ENCODE measurements at regions not wholly inside any gene's neighbourhood (a gene's known extent, or its start where the extent isn't known, plus 50 kb on each side); places are given as distances from the start of the nearest gene placed in this dataset.
"Not testable (repeated sequence)": the region's sequence is repeated elsewhere in the genome, so short reads cannot be mapped to it uniquely, and the experiment has no call there.

DNA sequence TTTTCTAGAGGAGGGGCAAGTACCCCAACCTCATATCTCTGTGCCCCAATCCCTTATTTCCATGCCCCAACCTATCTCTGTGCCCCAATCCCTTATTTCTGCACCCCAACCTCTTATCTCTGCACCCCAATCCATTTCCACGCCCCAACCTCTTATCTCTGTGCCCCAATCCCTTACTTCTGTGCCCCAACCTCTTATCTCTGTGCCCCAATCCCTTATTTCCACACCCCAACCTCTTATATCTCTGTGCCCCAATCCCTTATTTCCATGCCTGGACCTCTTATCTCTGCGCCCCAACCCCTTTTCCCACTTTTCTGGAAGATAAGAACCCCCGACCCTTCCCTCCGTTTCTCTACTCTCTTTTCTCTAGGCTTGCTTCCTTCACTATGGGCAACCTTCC, 199.0 kb downstream of the JRKL start:
- DNase-seq (ENCODE audit: extremely low read depth in 1 of 4, low spot score in 3 of 4); H3K4me2 ChIP-seq (ENCODE audit: insufficient read depth, low read length); in situ Hi-C loops (cut with MboI); H2AFZ ChIP-seq (ENCODE audit: low read depth, low read length); H3K79me2 ChIP-seq (ENCODE audit: control insufficient read depth, insufficient read depth, low read length); H4K20me1 ChIP-seq (replicated peaks; ENCODE audit: control insufficient read depth, insufficient read depth, low read length); H3K9me1 ChIP-seq (ENCODE audit: control insufficient read depth, insufficient read depth, low read length); H3K4me3 ChIP-seq; H3K27ac ChIP-seq (ENCODE audit: extremely low read depth, low read depth, low read length); CTCF ChIA-PET (ENCODE audit: low intra/inter-chr PET ratio); H3K9ac ChIP-seq (ENCODE audit: insufficient read depth in 1 of 2, low read depth in 2 of 2, low read length in 2 of 2); H3K4me1 ChIP-seq (replicated peaks in 1 of 2; ENCODE audit: control insufficient read depth in 2 of 2, insufficient read depth in 2 of 2, low read length in 2 of 2); H3K27me3 ChIP-seq (ENCODE audit: control insufficient read depth in 2 of 2, insufficient read depth in 2 of 2, low read length in 2 of 2); H3K36me3 ChIP-seq (ENCODE audit: control insufficient read depth, insufficient read depth, low read length); BruUV-seq (replicated peaks); POLR2A ChIA-PET; ATAC-seq; FAIRE-seq; H3K9me3 ChIP-seq (replicated peaks; ENCODE audit: control insufficient read depth, insufficient read depth, low read depth, low read length); intact Hi-C loops (cut with micrococcal nuclease): not testable (repeated sequence)
- TF ChIP-seq NCOR1 (IDR thresholded peaks at IDR 0.05) = peak; percentile 36; the same call in 1 of the 2 replicates
- peak; percentile 75 for TF ChIP-seq CBFA2T3 (IDR thresholded peaks at IDR 0.05)
- TF ChIP-seq CBFA2T2 (conservative IDR thresholded peaks at IDR 0.05) = peak; percentile 59
- TF ChIP-seq ARID1B (IDR thresholded peaks at IDR 0.05) = peak; percentile 36; the same call in 1 of the 2 replicates
- TF ChIP-seq TAL1 (IDR thresholded peaks at IDR 0.05) = peak; percentile 50; the same call in 1 of the 2 replicates
- peak; percentile 38 to 54; a peak in 2 of 4 replicates for TF ChIP-seq TRIM24 (IDR thresholded peaks at IDR 0.05)
- TF ChIP-seq TCF3 (CRISPR knock-in tag; IDR thresholded peaks at IDR 0.05) = 0 out of 2 replicates have a peak, but pooled peaks have one; percentile 9
- 19% methylated on average over 4 of the region's 4 CpGs for WGBS (ENCODE audit: insufficient coverage, low coverage, missing lambda C conversion rate)

DNA sequence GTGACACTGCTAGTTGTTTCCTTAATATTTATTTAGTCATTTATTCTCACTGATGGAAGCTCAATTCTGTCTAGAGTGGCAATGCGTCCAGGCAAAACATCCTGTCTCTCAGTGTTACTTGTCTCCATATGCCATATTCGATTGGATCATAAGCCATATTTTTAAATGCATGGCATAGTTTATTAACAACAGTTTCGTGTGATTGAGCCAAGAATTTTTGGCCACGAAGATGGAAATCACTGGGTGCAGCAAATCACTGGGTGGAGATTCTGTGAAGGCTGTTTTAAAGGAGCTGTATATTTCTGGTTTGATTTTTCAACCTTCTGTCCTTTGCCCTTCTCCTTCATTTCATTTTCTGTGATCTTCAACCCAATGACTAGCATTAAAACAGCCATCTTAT, 205.2 kb downstream of the JRKL start:
- Histone ChIP-seq H3K36me3 (ENCODE audit: control insufficient read depth, insufficient read depth, low read length) (no peaks in the 10 kb centered on the region), H3K9ac (ENCODE audit: insufficient read depth in 1 of 2, low read depth in 2 of 2, low read length in 2 of 2) (no peak overlapping the region), H3K9me3 (replicated peaks; ENCODE audit: control insufficient read depth, insufficient read depth, low read depth, low read length) (no peaks in the 10 kb centered on the region), H3K4me3 (no peak overlapping the region), H2AFZ (ENCODE audit: low read depth, low read length) (no peak overlapping the region), H3K4me2 (ENCODE audit: insufficient read depth, low read length) (no peak overlapping the region), H3K9me1 (ENCODE audit: control insufficient read depth, insufficient read depth, low read length) (no peaks in the 10 kb centered on the region), H3K27ac (ENCODE audit: extremely low read depth, low read depth, low read length) (no peak overlapping the region), H3K27me3 (ENCODE audit: control insufficient read depth in 2 of 2, insufficient read depth in 2 of 2, low read length in 2 of 2) (no peaks in the 10 kb centered on the region), H4K20me1 (replicated peaks; ENCODE audit: control insufficient read depth, insufficient read depth, low read length) (no peaks in the 10 kb centered on the region), H3K4me1 (replicated peaks in 1 of 2; ENCODE audit: control insufficient read depth in 2 of 2, insufficient read depth in 2 of 2, low read length in 2 of 2) (no peaks in the 10 kb centered on the region), H3K79me2 (ENCODE audit: control insufficient read depth, insufficient read depth, low read length) (no peaks in the 10 kb centered on the region)
- BruUV-seq (replicated peaks) = no TSS peak
- POLR2A ChIA-PET = no interaction called here
- DNase-seq (ENCODE audit: extremely low read depth in 1 of 4, low spot score in 3 of 4) (no peak), ATAC-seq (no peak), FAIRE-seq (no peak)
- CTCF ChIA-PET (ENCODE audit: low intra/inter-chr PET ratio) = no interaction called here
- intact Hi-C loops (cut with micrococcal nuclease) = no loop called here
- in situ Hi-C loops (cut with MboI) = no loop called here
- WGBS (ENCODE audit: insufficient coverage, low coverage, missing lambda C conversion rate) = 22% methylated on average over 4 of the region's 4 CpGs
- TF ChIP-seq, protein P1, sequence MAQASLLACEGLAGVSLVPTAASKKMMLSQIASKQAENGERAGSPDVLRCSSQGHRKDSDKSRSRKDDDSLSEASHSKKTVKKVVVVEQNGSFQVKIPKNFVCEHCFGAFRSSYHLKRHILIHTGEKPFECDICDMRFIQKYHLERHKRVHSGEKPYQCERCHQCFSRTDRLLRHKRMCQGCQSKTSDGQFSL (CRISPR knock-in tag; IDR thresholded peaks at IDR 0.05) = no peak
- TF ChIP-seq, protein P1 (tag; IDR thresholded peaks at IDR 0.05) = no peak
- TF ChIP-seq ELK1 (CRISPR knock-in tag; IDR thresholded peaks at IDR 0.05) (no peak), FOXA3 (CRISPR knock-in tag; conservative IDR thresholded peaks at IDR 0.05 in 1 of 2, IDR thresholded peaks at IDR 0.05 in 1 of 2) (no peak), ZNF311 (CRISPR knock-in tag; IDR thresholded peaks at IDR 0.05) (no peak), ZNF197 (CRISPR knock-in tag; IDR thresholded peaks at IDR 0.05; ENCODE audit: low read depth) (no peak), TAF7 (tag; IDR thresholded peaks at IDR 0.05) (no peak), MAFK (IDR thresholded peaks at IDR 0.05; ENCODE audit: low read length) (no peak), THAP7 (CRISPR knock-in tag; IDR thresholded peaks at IDR 0.05) (no peak)
- TF ChIP-seq, protein P2, sequence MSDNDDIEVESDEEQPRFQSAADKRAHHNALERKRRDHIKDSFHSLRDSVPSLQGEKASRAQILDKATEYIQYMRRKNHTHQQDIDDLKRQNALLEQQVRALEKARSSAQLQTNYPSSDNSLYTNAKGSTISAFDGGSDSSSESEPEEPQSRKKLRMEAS (CRISPR knock-in tag; IDR thresholded peaks at IDR 0.05) = no peak

Data from K562 (cell line).